Kidney epithelial cell (primary cell): ENCODE measurements at regions not wholly inside any gene's neighbourhood (a gene's known extent, or its start where the extent isn't known, plus 50 kb on each side); places are given as distances from the start of the nearest gene placed in this dataset.

Experiments
- DNase-seq: peaks from one replicate; pipeline ENCODE4 v3.0.0-alpha.2; 2010; ENCODE audit warnings: low read depth
- H3K27me3 ChIP-seq: 2 replicates; pipeline ENCODE4 v1.6.0; 2011; ENCODE audit warnings: low read length; ENCODE audit not compliant: control insufficient read depth, insufficient read depth
- H3K36me3 ChIP-seq: 2 replicates; pipeline ENCODE4 v1.5.1; 2011; ENCODE audit warnings: low read length; ENCODE audit not compliant: control insufficient read depth, insufficient read depth
- H3K4me3 ChIP-seq: 2 replicates; pipeline ENCODE4 v1.5.1; 2011; ENCODE audit warnings: low read depth, mild to moderate bottlenecking, control low read depth, low read length
- TF ChIP-seq, protein P1 (sequence below): IDR thresholded peaks from 2 replicates; pipeline ENCODE4 v1.5.1; 2011; ENCODE audit warnings: mild to moderate bottlenecking, moderate library complexity, low read length, control low read depth, inconsistent platforms; ENCODE audit not compliant: insufficient read depth, poor library complexity, severe bottlenecking

DNA sequence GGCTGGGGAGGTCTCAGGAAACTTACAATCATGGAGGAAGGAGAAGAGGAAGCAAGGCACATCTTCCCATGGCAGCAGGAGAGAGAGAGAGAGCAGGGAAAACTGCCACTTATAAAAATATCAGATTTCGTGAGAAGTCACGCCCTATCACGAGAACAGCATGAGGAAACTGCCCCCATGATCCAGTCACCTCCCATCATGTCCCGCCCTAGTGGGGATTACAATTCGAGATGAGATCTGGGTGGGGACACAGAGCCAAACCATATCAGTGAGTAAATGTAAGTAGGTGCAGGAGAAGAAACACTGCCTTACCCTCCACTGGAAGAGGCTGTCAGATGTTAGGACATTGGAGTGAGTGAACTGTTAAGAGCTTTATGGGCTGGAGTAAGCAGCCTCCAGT, 270.4 kb downstream of the TFAP2C start:
- Histone ChIP-seq H3K36me3 (no peaks in the 10 kb centered on the region), H3K4me3 (no peak overlapping the region), H3K27me3 (no peaks in the 10 kb centered on the region)
- TF ChIP-seq, protein P1, sequence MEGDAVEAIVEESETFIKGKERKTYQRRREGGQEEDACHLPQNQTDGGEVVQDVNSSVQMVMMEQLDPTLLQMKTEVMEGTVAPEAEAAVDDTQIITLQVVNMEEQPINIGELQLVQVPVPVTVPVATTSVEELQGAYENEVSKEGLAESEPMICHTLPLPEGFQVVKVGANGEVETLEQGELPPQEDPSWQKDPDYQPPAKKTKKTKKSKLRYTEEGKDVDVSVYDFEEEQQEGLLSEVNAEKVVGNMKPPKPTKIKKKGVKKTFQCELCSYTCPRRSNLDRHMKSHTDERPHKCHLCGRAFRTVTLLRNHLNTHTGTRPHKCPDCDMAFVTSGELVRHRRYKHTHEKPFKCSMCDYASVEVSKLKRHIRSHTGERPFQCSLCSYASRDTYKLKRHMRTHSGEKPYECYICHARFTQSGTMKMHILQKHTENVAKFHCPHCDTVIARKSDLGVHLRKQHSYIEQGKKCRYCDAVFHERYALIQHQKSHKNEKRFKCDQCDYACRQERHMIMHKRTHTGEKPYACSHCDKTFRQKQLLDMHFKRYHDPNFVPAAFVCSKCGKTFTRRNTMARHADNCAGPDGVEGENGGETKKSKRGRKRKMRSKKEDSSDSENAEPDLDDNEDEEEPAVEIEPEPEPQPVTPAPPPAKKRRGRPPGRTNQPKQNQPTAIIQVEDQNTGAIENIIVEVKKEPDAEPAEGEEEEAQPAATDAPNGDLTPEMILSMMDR: no peak
- no peak for DNase-seq

DNA sequence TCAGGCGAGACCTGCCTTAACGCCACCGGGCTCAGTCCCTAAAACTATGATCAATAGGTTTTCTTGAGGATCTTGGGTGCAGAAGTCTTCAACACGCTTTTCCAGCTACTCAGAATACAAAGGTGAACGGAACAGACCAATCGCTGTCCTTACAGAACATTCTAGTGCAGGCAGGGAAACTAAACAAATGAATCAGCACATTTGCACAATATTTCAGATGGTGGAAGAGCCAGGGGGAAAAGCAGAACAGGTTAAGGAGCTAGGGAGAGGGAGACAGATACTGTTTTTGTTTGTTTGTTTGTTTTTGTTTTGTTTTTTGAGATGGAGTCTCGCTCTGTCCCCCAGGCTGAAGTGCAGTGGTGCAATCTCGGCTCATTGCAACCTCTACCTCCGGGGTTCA, 271.1 kb downstream of the TFAP2C start:
- TF ChIP-seq, protein P1: no peak
- Histone ChIP-seq H3K27me3 (no peaks in the 10 kb centered on the region), H3K36me3 (no peaks in the 10 kb centered on the region), H3K4me3 (no peak overlapping the region)
- no peak for DNase-seq

GRCh38 chr20:56903421-56903820, 274.3 kb downstream of the TFAP2C start:
- Histone ChIP-seq H3K36me3 (no peaks in the 10 kb centered on the region), H3K27me3 (no peaks in the 10 kb centered on the region), H3K4me3 (no peak overlapping the region)
- TF ChIP-seq, protein P1: no peak
- no peak for DNase-seq

- Histone ChIP-seq H3K4me3 (no peak overlapping the region), H3K36me3 (no peaks in the 10 kb centered on the region), H3K27me3 (no peaks in the 10 kb centered on the region)
- DNase-seq: no peak
- TF ChIP-seq, protein P1: no peak
These were observed 274.8 kb downstream of the TFAP2C start for GRCh38 chr20:56903858-56904257.

GRCh38 chr20:56909918-56910714, 281.0 kb downstream of the TFAP2C start:
- DNase-seq: no peak
- Histone ChIP-seq H3K36me3 (no peaks in the 10 kb centered on the region), H3K27me3 (no peaks in the 10 kb centered on the region), H3K4me3 (no peak overlapping the region)
- TF ChIP-seq, protein P1: no peak

GRCh38 chr20:56911946-56912345, 282.8 kb downstream of the TFAP2C start:
- H3K4me3 ChIP-seq: no peak overlapping the region

More at GRCh38 chr20:56911946-56912345, 282.8 kb downstream of the TFAP2C start:
- DNase-seq: no peak
- H3K27me3 ChIP-seq: no peaks in the 10 kb centered on the region
- H3K36me3 ChIP-seq: no peaks in the 10 kb centered on the region
- TF ChIP-seq, protein P1: no peak
